Limb (tissue), 2 donors: ENCODE measurements at regions not wholly inside any gene's neighbourhood (a gene's known extent, or its start where the extent isn't known, plus 50 kb on each side); places are given as distances from the start of the nearest gene placed in this dataset.
"Not testable (repeated sequence)": the region's sequence is repeated elsewhere in the genome, so short reads cannot be mapped to it uniquely, and the experiment has no call there.

Experiments used
- DNase-seq, 2 donors: peaks; one replicate each; pipeline ENCODE4 v3.0.0-alpha.2; 2016; ENCODE audit errors: extremely low spot score in 2 of 2

GRCh38 chr4:8681391-8681790 is 88.8 kb downstream of the CPZ start:
- no peak for DNase-seq

DNA sequence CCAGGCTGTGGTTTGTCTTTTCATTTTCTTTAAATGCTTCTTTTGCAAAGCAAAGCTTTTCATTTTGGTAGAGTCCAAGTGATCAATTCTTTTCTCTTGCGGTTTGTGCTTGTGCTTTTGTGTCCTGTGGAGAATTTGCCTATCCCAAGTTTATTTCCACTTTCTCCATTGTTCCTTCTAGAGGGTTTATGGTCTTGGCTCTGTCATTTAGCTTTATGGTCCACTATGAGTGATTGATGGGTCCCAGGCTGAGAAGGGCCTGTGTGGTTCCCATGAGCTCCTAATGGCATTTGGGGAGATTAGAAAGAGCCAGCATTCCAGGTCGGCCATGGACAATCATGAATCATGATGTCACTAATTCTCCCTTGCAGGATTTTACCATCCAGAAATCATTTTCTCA is 86.5 kb downstream of the CPZ start:
- DNase-seq = no peak

DNA sequence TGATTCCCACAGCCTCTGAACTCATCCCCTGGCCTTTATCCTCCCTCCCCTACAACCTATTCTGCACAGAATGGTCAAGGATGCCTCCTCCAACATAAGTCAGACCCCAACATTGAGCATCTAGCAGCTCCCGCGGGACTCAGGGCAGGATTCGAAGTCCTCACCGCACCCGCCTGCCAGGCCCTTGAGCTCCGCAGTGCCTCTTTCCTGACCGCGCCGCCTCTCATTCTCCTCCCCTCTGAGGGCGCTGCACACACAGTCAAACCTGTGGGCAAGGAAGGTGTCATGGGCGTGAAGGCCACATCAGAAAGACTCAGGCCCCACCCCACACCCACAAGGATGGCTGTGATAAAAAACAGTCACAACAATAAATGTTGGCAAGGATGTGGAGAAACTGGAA is 84.1 kb downstream of the CPZ start:
- no peak for DNase-seq

- no peak for DNase-seq
These were observed 83.3 kb downstream of the CPZ start for GRCh38 chr4:8675906-8676305.

- peak; percentile 19 to 65 for DNase-seq
These were observed 82.8 kb downstream of the CPZ start for GRCh38 chr4:8675383-8675782.

DNA sequence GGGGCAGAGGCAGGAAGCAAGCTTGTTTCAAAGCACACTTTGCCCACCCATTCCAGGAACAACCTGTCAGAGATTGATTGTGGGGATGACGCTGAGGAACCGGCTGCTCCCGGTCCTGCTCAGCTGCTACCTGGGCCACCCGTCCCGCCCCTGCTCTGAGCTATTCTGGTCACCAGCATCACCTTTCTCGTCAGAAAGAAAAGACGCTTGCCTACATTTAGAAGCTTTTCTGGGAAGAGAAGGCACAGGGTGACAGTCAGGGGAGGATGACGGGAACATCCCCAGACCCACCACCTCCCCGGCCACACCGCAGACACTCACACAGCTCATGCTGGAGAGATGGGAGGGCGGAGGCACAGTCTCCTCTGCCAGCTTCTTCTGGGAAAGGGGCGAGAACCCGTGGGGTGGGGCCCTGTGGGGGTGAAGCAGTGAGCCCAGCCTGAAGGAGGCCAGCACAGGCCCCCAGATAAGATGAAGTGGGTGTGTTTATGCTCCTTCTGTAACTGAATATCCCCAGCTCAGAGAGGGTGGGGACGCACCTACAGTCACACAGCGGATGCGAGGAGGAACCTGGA is 81.8 kb downstream of the CPZ start:
- DNase-seq = no peak

GRCh38 chr4:8673106-8673505 is 80.5 kb downstream of the CPZ start:
- not testable (repeated sequence) for DNase-seq

DNA sequence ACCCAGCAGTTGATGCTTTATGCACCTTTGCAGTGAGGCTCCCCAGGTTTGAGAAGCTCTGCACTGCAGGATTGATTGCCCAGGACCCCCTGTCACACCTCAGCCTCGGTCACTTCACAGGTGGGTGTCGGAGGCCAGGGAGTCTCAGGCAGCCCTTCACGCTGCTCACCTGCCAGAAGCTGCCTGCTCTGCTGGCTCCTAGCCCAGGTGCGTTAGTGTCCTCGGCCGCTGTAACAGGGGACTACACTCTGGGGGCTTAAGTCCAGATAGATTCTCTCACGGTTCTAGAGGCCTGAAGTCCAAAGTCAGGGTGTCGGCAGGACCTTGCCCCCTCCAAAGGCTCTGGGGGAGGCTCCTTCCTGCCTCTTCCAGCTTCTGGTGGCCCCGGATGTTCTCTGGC is 79.9 kb downstream of the CPZ start:
- no peak for DNase-seq

- no peak for DNase-seq
These were observed 79.2 kb downstream of the CPZ start for GRCh38 chr4:8671712-8672290.
